A204.1 (cell line): ENCODE measurements at regions not wholly inside any gene's neighbourhood (a gene's known extent, or its start where the extent isn't known, plus 50 kb on each side); places are given as distances from the start of the nearest gene placed in this dataset.
"Not testable (repeated sequence)": the region's sequence is repeated elsewhere in the genome, so short reads cannot be mapped to it uniquely, and the experiment has no call there.

Source experiments
- FAIRE-seq: peaks from 2 replicates; lab custom pipeline; 2012; peaks lifted over from hg19 to GRCh38; lab: Jason Lieb, UNC

- FAIRE-seq: no peak
Measured at GRCh38 chr9:104269996-104270963, 176.2 kb downstream of the SMC2 start.

- FAIRE-seq: no peak
Measured at GRCh38 chr9:104276709-104277245, 182.7 kb downstream of the SMC2 start.

DNA sequence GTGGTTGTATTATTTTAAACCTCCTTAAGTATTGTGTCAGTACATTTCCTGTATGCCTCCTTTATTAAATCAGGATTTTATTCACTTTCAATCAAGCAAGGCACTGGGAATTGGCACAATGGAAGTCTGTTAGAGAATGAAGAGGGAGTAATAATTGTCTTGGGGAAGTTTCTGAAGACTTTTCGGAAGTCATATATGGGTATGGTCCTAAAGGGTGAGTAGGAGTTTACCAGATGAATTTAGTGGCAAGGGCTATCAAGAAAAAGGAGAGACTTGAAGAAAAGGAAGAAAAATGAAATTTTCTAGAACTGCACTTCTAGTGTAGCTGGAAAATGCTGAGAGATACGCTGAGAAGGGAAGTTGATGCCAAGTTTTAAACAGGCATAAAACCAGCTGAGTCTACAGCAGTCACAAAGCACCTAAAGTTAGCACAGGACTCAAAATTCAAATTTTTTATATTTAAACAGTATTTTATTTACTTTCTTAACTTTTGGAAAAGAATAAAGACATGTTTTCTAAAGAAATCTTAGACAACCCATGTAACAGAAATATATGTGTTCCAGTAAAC is 184.9 kb downstream of the SMC2 start:
- no peak for FAIRE-seq

DNA sequence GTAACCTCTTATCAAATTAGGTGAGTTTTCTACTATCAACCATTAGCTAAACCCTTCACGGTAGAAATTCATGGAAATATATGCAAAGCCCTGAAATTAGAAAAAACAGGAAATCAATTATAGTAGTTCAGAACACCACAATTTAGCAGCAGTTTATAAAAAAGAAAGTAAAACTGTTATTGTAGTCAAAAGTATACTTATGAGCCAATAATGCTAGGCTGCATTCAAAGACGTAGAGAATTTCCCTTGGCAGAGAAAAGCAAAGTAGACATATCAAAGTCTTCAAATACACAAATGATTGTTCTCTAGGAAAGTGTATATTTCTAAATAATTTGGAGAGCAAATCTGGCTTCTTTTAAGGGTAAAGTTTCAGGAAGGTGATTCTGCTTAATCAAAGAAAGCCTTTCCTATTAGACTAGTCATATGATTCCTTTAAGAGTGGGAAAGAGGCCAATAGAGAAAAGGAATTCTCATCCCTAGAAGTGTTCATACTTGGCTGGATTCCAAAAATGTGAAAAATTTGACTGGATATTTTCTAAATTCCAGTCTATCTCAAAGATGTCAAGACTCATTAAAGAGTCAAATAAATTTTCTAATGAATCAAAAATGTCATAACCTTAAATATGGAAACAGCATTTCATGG is 185.5 kb downstream of the SMC2 start:
- FAIRE-seq: no peak

DNA sequence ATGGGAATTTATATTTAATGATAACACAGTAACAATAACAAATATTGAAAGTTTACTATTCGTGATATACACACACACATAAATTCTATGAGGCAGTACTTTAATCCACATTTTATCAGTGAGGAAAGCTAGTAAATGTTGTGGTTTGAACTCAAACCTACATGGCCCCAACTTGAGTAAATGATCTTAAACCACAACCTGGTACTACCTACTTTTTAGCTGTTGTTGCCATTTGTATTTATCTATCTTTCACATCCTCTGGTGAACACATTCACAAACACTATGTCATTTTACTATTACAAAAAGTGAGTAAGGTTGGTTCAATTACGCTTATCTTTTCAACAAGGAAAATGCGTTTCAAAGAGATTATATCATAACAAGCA is 186.1 kb downstream of the SMC2 start:
- FAIRE-seq: no peak

GRCh38 chr9:104280711-104281110 is 186.6 kb downstream of the SMC2 start:
- FAIRE-seq: no peak

GRCh38 chr9:104286187-104286586 is 192.1 kb downstream of the SMC2 start:
- FAIRE-seq: no peak

DNA sequence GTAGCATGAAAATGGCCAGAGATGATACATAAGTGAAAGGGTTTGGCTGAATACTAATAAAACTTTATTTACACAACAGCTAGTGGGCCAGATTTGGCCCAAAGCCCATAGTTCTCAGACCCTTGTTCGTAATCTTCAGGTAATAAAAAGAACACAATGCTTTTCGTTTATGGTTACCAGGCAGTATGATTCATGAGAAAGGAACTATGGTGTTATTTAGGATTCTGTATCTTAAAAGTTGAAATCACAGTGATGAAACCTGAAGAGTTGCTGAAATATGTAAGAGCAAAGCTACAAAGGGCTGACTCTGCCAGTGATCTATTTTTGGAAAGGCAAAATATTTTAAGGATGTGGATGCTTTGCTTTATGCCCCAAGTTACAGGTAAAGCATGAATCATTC is 192.7 kb downstream of the SMC2 start:
- no peak for FAIRE-seq

DNA sequence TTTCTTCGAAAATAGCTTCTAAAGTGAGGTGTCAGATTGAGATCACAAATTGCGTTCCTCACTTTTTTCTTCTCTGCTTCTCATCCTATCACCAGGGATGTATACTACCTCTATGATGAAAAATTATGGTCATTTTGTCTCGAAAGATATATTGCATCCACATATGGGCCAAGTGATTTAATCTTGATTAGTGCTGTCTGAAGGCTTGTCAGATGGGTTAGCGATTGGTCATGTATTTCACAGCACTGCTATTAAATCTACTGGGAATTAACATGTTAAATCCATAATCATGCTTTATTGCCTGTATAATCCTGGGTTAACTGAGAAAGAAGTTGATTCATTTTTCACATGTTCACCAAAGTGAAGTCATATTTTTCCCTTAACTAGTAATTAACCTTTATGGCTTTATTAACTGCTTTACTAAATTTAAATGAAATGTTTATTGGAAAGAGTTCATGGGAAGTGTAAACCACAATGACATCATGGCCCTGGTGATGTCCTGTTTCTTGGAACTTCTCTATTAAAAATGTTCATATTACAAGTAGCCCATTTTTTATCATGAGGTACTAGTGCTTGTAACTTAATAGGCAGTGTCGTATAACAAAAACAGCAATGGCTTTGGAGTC is 193.3 kb downstream of the SMC2 start:
- FAIRE-seq: no peak

DNA sequence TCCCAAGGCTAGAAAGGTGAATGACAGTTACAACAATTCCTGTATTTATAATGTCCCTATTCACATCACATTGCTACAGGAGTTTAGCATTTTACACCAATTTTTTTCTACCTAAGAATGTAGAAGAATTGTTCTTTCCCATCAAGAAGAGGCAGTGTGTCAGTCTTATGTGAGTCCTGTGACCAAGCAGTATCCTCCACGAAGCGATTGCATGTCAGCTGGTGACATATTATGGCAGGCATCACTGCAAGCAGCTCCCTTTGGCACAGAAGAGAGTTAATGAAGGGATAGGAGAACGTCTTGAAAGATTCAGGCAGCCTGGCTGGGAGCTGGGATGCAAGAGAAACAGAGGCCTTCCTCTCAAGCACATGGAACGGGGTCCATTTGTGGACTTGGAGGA is 199.8 kb downstream of the SMC2 start:
- FAIRE-seq: no peak

GRCh38 chr9:104300124-104300523 is 203.9 kb upstream of the OR13F1 start:
- no peak for FAIRE-seq

DNA sequence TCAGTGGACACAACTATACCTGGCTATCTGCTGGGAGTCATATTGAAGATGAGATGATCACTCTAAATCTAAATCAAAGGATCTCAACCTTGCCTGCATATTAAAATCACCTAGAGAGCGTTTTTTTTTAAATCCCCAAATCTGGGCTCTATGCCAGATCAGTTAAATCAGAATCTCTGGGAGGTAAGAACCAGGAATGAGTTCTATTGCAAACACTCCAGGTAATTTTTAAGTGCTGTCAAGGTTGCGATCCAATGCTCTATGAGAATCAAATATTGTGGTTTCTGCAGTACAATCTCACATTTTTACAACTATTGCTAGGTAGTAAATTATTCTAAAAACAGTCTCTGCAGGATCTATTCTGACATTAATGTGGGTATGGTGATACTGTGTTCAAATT is 202.3 kb upstream of the OR13F1 start:
- FAIRE-seq: no peak

GRCh38 chr9:104302775-104303174 is 201.3 kb upstream of the OR13F1 start:
- no peak for FAIRE-seq

GRCh38 chr9:104304925-104305324 is 199.1 kb upstream of the OR13F1 start:
- FAIRE-seq: no peak

DNA sequence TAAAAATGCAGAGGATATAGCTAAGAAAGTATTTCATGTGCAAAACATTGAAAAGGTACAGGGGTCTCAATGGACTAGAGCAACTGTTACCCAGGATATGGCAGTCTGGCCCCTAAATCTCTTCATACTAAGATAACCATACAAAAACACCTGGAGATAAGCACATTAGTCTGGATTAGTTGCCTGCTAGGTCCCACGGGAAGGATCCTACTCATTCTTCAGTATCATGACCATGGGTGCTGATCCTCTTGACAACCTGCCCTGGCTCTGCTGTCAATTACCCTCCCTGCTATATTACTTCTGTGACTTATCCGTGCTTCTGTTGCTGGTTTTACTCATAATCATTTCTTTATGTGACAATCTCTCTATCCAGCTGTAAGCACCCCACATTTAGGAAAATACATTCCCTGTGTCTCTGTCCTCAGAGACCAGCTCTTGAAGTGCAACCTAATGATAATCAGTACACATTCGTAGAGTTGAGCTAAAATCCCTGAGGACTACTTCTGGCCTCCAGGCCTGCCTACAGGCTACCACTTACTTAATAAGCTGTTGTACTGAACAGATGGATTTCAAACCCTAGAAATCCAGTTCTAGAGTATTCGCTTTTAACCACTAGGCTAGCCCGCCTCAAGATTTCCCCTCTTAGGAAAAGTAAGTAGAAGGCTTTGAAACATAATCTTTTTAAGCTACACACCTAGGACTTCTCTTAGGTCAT is 190.5 kb upstream of the OR13F1 start:
- FAIRE-seq: no peak

GRCh38 chr9:104316201-104317009 is 187.7 kb upstream of the OR13F1 start:
- FAIRE-seq: not testable (repeated sequence)

- no peak for FAIRE-seq
Measured at GRCh38 chr9:104319198-104319597, 184.9 kb upstream of the OR13F1 start.

DNA sequence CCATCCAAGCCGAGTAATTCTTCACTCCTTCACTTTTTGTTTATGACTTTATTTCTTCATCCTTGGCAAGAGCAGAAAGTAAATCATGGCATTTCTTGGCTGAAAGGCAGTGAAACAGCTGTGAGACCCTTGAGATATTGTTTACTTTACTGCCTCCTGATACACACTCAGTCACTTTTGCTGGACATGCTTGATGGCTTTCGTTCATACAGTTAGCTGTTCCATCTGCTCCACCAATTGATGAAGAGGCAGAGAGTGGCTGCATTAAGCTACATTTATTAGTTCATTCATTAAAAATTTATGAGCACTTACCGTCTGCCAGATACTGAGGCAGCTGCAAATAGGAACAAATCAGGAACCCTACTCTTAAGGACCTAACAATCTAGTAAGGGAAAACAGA is 184.4 kb upstream of the OR13F1 start:
- no peak for FAIRE-seq

GRCh38 chr9:104322596-104322995 is 181.5 kb upstream of the OR13F1 start:
- FAIRE-seq: no peak

- FAIRE-seq: not testable (repeated sequence)
Measured at GRCh38 chr9:104323967-104324694, 179.9 kb upstream of the OR13F1 start.
